Left cardiac atrium (tissue), 4 donors: ENCODE measurements at regions not wholly inside any gene's neighbourhood (a gene's known extent, or its start where the extent isn't known, plus 50 kb on each side); places are given as distances from the start of the nearest gene placed in this dataset.
"Not testable (repeated sequence)": the region's sequence is repeated elsewhere in the genome, so short reads cannot be mapped to it uniquely, and the experiment has no call there.

Experiments used
- ATAC-seq, 2 donors: fragments of 200-7000 bp; cut with Tn5 transposase; one replicate each; pipeline ENCODE4 v1.9.1; 2020; ENCODE audit warnings: mild to moderate bottlenecking in 2 of 2, moderate library complexity in 2 of 2
- DNase-seq: peaks from one replicate; pipeline ENCODE4 v3.0.0-alpha.2; 2020
- intact Hi-C, 2 donors: fragments of 100-400 bp; cut with DNase I; formaldehyde crosslinking; loops; one replicate each; pipeline versions ENCODE4 v1.14.1 to v1.15.1; 2022 to 2023
- donor health status: DM: no; HTN: yes; CAD: no.
- donor health status: DM: no; HTN: yes; CAD: no; lungs with severe emphysema.
- donor health status: DM: yes; HTN: yes; CAD: no.
- donor health status: Dilated cardiomyopathy.

DNA sequence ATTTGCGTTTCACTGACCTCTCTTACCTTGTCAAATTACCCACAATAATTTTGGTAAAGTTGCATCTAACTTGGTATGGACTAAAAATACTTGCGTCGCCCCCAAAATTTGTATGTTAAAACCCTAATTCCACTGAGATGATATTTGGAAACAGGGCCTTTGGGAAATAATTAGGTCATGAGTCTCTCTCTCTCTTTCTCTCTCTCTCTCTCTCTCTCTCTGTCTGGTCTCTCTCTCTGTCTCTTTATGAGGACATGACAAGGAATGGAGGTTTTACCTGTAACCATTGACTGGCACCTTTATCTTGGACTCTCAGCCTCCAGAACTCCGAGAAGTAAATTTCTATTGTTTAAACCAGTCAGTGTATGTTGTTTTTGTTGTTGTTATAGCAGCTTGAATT lies 111.5 kb upstream of the BDP1 start:
- DNase-seq, intact Hi-C loops, ATAC-seq: not testable (repeated sequence)

DNA sequence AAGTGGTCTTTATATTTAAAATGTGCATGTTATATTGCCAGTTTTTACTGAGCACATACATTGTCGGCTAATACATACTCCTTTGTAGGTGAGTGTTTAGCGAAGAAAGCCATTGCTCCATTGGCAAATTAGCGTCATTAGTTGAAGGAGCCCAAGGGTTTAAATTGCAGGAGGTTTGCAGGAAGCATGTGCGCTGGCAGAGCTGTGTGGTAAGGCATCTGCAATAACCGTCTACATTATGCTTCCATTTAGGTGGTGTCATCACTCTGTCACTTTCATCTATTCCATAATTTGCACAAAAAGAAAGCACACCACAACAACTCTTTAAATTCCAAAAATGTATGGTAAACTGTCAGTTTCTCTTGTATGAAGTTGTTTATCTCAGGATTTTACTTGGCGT lies 82.8 kb upstream of the BDP1 start:
- ATAC-seq, DNase-seq, intact Hi-C loops: not testable (repeated sequence)

DNA sequence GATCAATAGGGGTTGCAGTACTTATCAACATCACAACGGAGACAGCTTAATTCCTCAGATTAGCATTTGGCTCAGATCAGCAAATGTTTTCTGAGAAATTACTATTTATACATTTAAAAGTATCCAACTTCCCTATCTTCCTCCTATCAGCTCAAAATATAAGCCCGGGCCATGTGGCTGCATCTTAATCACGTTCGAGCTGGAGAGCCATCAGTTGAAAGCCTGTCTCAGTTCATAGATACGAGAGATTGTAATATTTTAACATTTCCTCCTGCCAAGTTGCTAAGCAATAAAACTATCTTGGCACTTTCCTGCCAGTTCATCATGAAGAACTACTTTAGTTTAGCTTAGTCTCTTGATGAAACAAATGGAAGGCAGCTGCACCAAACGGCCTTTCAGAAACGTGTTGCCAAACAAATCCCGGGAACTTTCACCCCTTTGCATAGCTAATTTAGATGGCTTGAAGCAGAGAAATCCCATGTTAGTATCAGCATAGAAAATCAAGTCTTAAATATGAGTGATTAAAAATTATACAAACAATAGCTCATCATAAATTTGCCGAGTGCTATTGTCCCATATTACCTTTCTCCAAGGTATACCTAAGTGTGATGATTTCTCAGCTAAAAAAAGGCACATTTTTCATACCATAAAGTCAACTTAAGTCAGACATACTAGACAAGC lies 82.3 kb upstream of the BDP1 start:
- DNase-seq, intact Hi-C loops, ATAC-seq: not testable (repeated sequence)

DNA sequence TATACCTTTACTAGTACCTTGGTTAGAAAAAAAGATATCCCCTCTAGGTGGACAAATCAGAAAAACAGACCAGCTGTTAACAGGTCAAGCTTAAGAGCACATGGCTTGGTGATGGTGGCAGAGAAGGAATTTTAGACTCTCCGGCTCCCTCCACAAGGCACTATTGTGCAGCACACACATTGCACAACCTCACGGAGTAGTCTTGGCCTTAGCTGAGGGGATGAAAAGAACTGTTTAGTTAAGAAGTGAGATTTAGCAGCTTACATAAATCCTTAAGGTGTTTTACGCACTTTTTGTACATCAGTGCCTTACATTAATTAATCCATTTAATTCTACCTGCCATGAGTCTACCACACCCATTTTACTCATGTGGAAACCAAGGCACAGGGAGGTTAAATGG lies 71.2 kb upstream of the BDP1 start:
- ATAC-seq, result peak in 1 of 2 donors; percentile 45
- intact Hi-C loops, DNase-seq: not testable (repeated sequence)

DNA sequence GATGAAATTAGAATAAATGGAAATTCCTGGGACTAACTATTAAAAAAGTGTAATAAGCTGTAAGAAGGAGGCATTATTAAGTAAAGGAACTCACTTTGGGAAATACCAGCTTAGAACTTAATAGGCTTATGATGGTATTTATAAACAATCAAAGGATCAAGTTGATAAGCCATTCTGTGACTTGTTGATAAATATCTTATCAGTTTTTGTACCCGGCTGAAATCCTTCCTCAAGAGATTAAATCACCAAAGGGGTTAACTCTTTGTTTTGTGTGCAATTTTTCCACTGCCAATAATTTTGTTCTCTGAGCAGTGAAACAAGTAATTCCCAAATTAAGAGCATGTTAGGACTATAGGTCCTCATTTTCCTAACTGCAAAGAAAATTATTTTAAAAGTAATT lies 70.7 kb upstream of the BDP1 start:
- no peak for ATAC-seq
- DNase-seq, result no peak
- intact Hi-C loops, result no loop called here

DNA sequence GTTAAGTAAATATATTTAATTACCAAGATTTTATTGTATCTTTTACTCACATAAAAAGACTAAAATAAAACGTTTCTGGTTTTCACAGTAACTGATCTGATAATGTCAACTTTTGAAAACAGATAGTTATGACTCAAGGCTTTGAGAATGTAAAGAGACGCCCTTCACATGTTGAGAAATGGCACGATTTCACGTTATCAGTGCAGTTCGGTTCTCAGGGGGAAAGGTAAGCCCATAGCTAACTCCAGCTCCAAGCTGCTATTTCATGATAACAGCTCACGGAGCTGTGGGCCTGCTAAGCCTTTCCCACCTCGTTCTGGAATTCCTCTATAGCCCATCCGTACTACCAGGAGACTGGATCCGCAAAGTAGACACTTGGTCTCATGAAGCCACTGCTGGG lies 70.2 kb upstream of the BDP1 start:
- intact Hi-C loops, DNase-seq: not testable (repeated sequence)
- ATAC-seq, result peak in 1 of 2 donors; percentile 91

DNA sequence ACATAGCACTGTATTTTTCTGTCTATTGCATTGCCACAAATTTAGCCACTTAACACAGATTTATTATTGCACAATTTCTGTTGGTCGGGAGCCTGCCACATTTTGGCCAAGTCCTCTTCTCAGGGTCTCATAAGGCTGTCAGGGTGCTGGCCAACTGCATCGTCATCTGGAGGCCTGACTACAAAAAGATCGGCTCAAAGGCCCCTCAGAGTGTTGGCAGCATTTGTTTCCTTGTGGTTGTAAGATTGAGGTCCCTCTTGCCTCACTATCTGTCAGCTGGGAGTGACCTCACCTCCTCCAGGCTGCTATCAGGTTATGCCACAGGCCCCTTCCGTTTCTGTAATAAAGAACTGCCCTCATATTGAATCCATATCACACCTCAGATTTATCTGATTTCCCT lies 67.3 kb upstream of the BDP1 start:
- intact Hi-C loops, result not testable (repeated sequence)
- ATAC-seq, result peak in 1 of 2 donors; percentile 27
- peak; percentile 30 for DNase-seq

DNA sequence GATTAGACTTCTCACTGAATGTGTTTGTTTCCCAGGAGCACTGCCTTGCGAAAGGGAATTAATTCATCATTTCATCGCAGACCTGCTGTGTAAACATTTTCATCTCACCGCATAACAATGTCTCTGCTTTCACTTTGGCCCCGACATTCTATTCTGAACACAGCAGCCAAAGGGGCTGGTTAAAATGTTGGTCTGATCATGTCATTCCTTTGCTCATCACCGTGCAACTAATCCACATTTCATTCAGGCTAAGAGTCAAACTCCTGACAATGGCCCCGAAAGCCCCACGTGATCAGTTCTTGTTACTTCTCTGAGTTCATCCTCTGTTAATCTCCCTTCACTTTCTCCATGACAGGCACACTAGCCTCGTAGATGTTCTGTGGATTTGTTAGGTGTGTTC lies 57.1 kb upstream of the BDP1 start:
- ATAC-seq, intact Hi-C loops, DNase-seq: not testable (repeated sequence)

DNA sequence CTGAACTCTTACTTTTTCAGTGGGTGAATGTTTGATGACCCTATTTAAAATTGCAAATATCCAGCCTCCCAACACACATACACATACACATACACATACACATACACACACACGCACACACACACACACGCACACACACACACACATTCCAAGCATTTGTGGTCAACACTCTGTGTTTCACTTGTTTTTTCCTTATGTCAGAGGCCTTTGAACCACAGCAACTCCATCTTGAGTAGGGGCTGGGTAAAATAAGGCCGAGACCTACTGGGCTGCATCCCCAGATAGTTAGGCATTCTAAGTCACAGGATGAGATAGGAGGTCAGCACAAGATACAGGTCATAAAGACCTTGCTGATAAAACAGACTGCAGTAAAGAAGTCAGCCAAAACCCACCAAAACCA lies 56.6 kb upstream of the BDP1 start:
- DNase-seq, ATAC-seq, intact Hi-C loops: not testable (repeated sequence)

DNA sequence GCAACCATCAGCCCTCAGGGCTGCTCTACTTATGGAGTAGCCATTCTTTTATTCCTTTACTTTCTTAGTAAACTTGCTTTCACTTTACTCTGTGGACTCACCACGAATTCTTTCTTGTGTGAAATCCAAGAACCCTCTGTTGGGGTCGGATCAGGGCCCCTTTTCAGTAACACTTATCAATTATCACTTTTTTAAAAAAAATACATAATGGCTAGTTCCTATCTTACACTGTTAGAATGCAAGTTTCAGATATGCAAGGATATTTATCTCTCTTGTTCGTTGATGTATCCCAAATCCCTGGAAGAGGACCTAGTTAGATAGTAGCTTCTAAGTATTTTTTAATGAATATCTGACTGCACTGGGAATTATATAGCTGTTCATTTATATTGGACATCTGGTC lies 56.0 kb upstream of the BDP1 start:
- DNase-seq, ATAC-seq, intact Hi-C loops: not testable (repeated sequence)

DNA sequence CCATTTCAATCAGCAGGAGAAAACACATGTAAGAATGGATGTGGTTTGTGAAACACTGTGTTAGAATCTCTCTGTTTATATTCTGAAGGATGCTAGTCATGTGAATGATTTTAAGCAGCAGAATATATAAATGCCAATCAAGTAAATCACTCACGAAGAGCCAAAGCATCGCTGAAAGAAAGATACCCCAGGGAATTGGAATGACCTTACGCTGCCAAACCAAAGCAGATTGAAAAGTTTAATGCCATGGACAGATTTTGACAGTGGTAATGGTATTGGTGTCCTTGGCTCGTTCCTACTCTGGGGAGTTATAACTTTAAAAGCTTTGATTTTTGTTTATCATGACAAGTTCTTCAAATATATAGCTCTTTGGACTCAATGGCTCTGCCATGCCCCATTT lies 54.8 kb upstream of the BDP1 start:
- ATAC-seq, DNase-seq, intact Hi-C loops: not testable (repeated sequence)

DNA sequence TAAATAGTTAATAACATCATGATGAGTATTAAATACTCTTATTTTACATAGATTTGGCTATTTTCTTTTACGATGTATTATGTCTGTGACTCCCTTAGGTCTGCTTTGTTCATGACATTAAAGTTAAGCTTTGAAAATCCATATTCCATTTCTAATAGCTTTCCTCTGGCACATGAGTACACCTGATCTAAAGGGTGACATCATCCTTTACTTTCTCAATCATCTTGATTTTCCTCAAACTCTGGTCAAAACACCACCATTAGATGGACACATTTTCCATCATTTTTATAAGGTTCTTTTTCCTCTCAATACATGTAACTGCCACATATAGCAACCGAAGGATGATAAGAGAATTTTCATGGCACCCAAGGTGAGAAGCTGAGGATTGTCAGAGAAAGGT lies 54.3 kb upstream of the BDP1 start:
- DNase-seq, intact Hi-C loops, ATAC-seq: not testable (repeated sequence)

DNA sequence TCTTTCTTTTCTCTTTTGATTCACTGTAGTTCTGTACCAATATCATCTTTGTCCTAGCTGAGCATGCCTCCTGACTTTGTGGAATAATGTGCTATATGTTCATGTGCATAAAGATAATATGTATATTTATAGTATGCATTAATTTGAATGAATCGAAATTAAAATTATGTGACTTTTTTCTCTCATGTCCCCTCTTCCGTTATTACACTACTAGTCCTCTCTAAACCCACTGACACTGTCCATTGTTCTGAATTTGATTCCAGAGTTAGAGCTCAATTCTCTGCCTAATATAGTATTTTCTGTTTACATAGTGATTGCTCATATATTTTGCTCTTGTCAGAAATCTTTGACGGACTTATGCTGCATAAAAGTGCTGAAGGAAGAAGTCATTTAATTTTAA lies 53.9 kb upstream of the BDP1 start:
- intact Hi-C loops, ATAC-seq, DNase-seq: not testable (repeated sequence)

DNA sequence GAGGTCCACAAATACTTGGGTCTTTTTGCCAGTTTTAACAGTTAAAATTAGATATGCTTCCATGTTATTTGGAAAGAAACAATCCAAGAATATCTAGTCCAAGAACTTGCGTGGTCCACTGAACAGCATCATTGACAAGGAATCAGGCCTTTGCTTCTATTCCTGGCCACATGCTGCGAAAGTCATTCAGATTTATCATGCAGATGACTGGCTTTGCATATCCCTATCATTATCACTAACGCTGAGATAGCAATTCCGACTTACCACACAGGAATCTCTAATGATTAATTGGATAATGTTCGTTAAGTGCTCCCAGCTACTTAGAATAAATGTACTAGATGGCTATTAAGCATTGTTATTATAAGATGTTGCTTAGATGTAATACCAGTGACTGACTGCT lies 51.0 kb upstream of the BDP1 start:
- ATAC-seq, intact Hi-C loops, DNase-seq: not testable (repeated sequence)

DNA sequence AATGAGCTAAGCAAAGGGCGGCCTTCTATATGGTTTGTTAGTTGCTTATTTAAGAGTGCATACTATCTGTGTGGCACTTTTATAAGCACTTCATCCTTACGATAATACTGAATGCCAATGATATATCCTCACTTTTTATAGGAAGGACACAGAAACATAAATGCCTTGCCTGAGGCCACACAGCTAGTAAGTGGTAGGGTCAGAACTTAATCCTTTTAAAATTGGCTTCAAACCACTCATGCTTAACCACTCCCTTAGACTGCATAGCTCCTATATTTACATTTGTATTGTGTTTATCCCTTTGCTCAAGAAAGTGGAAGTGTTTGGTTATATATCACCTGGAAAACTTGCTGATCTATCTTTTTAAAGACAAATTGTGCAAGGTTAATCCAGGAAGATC lies 50.5 kb upstream of the BDP1 start:
- DNase-seq, intact Hi-C loops, ATAC-seq: not testable (repeated sequence)
